ENCODE measurements at regions not wholly inside any gene's neighbourhood (a gene's known extent, or its start where the extent isn't known, plus 50 kb on each side); places are given as distances from the start of the nearest gene placed in this dataset.
"Not testable (repeated sequence)": the region's sequence is repeated elsewhere in the genome, so short reads cannot be mapped to it uniquely, and the experiment has no call there.

- H3K27ac ChIP-seq: not testable (repeated sequence)
These were observed 181.2 kb downstream of the SPATA31A6 start for GRCh38 chr9:42364410-42365243.

GRCh38 chr9:42365244-42365945 is 181.9 kb downstream of the SPATA31A6 start:
- H3K27ac ChIP-seq: not testable (repeated sequence)

GRCh38 chr9:42368279-42368881 is 184.9 kb downstream of the SPATA31A6 start:
- not testable (repeated sequence) for H3K27ac ChIP-seq

DNA sequence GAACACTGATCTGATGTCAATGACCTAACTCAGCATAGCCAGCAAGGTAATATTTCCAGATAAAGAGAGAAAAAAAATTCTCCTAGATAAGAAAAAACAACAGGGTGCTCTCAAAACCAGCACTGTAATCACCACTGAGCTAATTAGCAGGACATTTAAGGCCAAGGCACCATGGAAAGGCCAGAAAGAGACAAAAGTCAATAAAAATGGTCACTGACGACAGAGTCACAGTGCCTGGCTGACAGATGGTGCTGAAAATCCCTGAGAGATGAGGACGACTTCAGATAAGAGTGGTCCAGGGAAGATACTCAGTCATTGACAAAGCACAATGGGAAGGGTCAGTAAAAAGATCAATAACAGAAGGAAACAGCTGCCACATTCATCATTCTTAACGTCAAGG is 186.7 kb downstream of the SPATA31A6 start:
- not testable (repeated sequence) for H3K27ac ChIP-seq

- not testable (repeated sequence) for H3K27ac ChIP-seq
These were observed 188.0 kb downstream of the SPATA31A6 start for GRCh38 chr9:42371417-42371816.

- not testable (repeated sequence) for H3K27ac ChIP-seq
These were observed 194.3 kb downstream of the SPATA31A6 start for GRCh38 chr9:42377530-42378417.

- no peak for TF ChIP-seq CTCF (conservative IDR thresholded peaks at IDR 0.05)
- H3K27ac ChIP-seq: no peak overlapping the region
These were observed 195.0 kb downstream of the SPATA31A6 start for GRCh38 chr9:42378418-42378815.

- H3K27ac ChIP-seq: not testable (repeated sequence)
These were observed 196.1 kb downstream of the SPATA31A6 start for GRCh38 chr9:42379602-42380001.

- not testable (repeated sequence) for H3K27ac ChIP-seq
These were observed 201.1 kb downstream of the SPATA31A6 start for GRCh38 chr9:42384585-42384984.

GRCh38 chr9:42385574-42386120 is 202.2 kb downstream of the SPATA31A6 start:
- H3K27ac ChIP-seq: not testable (repeated sequence)

- H3K27ac ChIP-seq: no peak overlapping the region
- TF ChIP-seq CTCF (conservative IDR thresholded peaks at IDR 0.05): no peak
These were observed 203.0 kb downstream of the SPATA31A6 start for GRCh38 chr9:42386477-42386876.

DNA sequence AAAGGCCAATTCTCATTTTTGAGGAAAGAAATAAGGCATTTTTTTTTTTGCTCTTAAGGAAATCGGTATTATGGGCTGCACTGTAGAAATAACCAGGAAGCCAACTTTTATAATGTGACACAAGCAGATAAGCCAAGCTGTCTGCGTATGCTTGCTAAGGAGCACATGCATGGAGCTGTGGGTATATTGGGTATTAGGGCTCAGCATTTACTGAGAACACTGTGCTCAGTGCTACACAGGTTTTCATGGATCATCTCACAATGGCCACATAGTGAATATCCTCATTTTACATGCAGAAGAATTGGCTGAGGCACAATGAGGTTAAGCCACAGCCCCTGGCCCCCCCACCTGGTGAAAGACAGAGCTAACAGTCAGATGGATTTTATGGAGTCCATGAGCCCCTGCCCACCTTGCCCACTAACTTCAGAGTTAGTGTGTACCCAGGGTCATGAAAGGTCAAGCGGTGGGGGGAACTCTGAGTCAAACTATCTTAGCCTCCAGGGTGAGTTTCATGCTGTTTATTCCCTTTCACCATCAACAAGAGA is 204.8 kb downstream of the SPATA31A6 start:
- H3K27ac ChIP-seq: no peak overlapping the region
- TF ChIP-seq CTCF (conservative IDR thresholded peaks at IDR 0.05): no peak
